SK-N-MC (cell line): ENCODE measurements at regions not wholly inside any gene's neighbourhood (a gene's known extent, or its start where the extent isn't known, plus 50 kb on each side); places are given as distances from the start of the nearest gene placed in this dataset.
"Not testable (repeated sequence)": the region's sequence is repeated elsewhere in the genome, so short reads cannot be mapped to it uniquely, and the experiment has no call there.

Experiments used
- EZH2 ChIP-seq: fragments of 200-600 bp; sonication (generic); IDR thresholded peaks from one replicate; pipeline ENCODE4 v1.6.1; 2017; ENCODE audit warnings: antibody characterized with exemption
- FOXP2 ChIP-seq: optimal IDR thresholded peaks from 2 replicates; pipeline ENCODE3; 2011; ENCODE audit warnings: mild to moderate bottlenecking, moderate library complexity; ENCODE audit not compliant: insufficient read depth; ENCODE audit errors: extremely low read length, control extremely low read depth
- POLR2AphosphoS5 ChIP-seq: IDR thresholded peaks from 2 replicates; pipeline ENCODE4 v1.6.1; 2012; ENCODE audit warnings: mild to moderate bottlenecking, low read depth, low read length, borderline replicate concordance

DNA sequence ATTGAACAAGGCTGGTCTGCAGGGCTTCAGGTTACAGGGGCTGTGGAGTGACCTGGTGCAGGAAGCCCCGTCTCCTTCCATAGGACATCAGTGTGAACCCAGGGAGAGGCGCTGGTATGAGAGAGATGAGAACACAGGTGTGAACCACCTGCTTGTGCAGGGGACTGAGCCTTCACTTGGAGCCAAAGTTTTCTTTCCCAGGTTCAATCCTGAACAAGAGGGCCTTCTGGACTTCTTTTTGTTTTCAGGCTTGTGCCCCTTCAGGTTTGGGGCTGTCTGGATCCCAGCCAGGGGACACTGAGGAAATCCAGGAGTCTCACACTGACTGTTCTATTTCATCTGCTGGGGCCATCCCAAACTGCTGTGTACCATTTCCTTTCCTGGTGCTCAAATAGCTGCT, 88.6 kb downstream of the GGTLC2 start:
- TF ChIP-seq POLR2AphosphoS5, EZH2, FOXP2: not testable (repeated sequence)
